Activated naive CD4-positive, alpha-beta T cell (primary cell): ENCODE measurements at regions not wholly inside any gene's neighbourhood (a gene's known extent, or its start where the extent isn't known, plus 50 kb on each side); places are given as distances from the start of the nearest gene placed in this dataset.
A peak's percentile ranks its signal among the peaks of the same experiment; 100 is the strongest.
"Not testable (repeated sequence)": the region's sequence is repeated elsewhere in the genome, so short reads cannot be mapped to it uniquely, and the experiment has no call there.

ENCODE experiments used
- DNase-seq, 4 experiments: peaks; one replicate each; lab custom pipeline; 2025; lab: John Stamatoyannopoulos, UW

DNA sequence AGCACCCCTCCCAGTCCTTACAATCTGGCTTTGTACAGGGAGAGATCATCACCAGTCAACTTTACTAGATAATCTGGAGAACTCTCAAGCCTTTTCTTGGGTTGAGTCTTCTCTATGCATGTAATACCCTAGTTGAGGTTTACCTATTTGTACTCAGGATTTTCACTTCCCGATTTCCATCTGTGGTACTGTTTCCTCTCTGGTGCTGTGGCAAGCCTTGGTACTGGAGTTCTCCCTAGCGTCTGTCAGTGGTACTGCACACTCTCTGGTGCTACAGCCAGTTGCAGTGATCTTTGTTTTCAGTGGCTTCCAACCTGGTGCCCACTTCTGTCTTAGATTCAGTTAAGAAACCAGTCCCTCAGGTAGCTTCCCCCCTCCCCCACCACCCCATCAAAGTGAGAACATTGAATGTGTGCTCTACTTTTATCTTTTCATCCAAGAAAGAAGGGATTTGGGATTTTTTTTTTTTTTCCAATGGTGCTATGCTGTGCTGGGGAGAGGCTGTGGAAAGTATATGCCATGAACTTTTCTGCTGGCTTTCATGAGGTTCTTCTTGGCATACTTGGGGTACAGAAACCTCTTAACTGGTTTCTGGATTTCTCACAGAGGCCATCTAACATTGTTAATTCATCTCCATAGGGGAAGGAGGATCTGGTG, 69.4 kb upstream of the EVL start:
- peak in 3 of 4 experiments; percentile 12 to 38 (median 29) for DNase-seq

DNA sequence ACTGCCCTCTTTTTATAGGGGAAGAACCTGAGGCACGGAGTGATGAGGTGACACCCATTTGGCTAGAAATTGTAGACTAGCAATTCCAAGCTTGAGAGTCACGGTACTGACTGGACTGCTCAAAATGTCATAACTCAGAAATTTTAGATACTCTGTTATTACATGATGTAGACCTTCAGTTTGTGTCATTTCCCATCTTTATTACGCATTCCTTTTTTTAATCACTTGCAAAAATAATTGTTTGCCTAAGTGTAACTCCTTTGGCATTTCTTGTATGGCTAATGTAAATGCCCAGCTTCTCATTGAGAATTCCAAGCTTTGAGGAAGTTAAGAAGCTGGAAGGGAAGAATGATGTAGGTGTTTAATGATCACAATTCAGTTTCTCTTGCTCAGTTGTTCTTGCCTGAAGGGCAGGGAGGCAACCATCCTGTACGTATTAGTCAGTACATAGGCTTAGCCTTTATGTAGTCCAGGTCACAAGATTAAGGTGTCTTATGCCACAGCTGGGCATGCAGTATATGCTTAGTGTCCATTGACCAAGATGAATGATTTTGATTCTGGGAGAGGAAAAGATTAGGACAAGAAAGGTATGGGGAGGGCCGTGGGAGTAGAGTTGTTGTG, 68.2 kb upstream of the EVL start:
- no peak for DNase-seq

- DNase-seq, result not testable (repeated sequence)
These were observed 64.8 kb upstream of the EVL start for GRCh38 chr14:100000398-100000797.

DNA sequence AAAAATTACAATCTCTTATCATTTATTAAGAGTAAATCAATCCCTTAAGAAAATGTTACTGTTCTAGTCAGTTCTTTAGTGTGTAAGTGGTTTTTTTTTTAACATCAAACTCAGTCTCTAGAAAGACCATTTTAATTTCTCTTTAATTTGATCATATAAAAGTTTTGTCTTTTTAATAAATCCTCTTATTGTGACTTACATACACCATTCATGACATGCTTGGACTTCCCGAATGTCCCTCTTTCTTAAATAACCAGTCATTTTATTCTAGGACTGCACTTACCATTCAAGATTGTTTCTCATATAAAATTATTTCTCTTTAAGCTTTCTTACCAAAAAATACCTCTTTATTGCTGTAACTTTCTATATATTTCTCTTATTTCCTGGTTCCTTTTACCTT, 60.8 kb upstream of the EVL start:
- no peak for DNase-seq

GRCh38 chr14:100007254-100007653, 58.0 kb upstream of the EVL start:
- DNase-seq, result no peak

DNA sequence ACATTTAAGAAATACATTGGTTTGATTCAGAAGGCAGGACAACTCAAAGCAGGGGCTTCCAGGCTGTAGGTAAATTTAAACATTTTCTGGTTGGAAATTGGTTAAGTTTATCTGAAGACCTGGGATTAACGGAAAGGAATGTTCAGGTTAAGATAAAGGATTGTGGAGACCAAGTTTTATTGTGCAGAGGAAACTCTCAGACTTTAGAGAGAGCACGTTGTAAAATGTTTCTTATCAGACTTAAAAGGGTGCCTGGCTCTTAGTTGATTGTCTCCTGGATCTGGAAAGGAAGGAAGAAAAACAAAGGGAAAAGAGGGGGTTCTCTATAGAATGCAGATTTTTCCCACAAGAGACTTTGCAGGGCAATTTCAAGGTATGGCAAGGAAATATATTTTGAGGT, 55.4 kb upstream of the EVL start:
- DNase-seq, result not testable (repeated sequence)

DNA sequence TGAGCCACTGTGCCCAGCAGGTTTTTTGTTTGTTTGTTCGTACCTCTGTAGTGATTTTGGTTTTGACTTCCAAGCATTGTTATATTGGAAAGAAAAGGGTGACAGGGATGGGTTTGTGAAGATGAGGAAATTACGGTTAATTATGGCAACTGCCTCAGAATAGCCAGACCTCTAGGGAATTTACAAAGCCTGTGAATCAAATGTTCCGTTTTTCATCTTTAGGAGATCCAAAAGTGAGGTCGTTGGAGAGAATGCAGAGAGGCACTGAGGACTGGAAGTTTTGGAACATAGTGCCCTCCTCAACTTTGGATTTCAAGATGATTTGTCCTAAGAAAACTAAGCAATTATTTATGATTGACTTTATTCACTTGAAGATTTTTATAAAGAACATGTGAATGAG, 54.5 kb upstream of the EVL start:
- DNase-seq, result no peak

- DNase-seq, result no peak
These were observed 53.4 kb upstream of the EVL start for GRCh38 chr14:100011628-100012325.

DNA sequence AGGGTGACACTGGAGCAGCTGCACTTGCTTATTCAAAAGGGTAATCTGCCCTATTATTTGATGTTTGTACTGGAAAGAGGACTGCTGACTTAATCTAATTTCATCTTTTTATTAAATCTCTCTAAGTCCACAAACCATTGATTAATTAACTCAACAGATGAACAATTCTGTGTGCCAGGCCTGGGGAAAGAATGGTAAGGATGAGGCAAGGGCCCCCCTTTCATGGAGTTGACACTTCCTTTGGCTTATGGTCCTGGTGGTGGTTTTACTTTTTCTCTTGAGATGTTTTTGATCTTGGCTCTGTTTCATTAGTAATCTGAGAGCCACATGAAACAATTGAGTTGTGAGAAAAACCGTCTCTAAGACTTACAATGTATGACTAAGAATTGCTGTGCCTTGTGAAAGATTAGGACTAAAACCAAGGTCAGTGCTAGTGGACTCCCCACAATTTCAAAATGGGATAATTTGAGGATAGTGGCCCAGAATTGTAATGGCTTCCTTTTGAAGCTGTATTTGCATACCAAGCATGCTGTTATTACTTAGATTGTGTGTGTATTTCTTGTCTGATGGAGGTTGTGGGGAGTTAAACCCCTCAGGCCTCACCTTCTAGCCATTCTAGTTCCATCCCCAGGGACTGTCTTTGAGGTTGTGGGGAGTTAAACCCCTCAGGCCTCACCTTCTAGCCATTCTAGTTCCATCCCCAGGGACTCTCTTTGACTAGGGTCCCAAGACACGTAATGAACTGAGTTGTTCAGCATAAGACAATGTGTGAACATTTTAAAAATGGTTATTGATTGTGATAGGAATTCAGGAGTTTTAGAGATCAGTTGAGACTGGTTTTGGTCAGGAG, 52.5 kb upstream of the EVL start:
- DNase-seq, result no peak

GRCh38 chr14:100015251-100015655, 50.0 kb upstream of the EVL start:
- DNase-seq, result no peak
